Esophagus muscularis mucosa (tissue), 4 donors: ENCODE measurements at regions not wholly inside any gene's neighbourhood (a gene's known extent, or its start where the extent isn't known, plus 50 kb on each side); places are given as distances from the start of the nearest gene placed in this dataset.

Source experiments
- DNase-seq: peaks from one replicate; pipeline ENCODE4 v3.0.0-alpha.2; 2017; ENCODE audit errors: extremely low spot score
- H3K27ac ChIP-seq, 4 donors: fragments of 200-600 bp; sonication (generic); replicated peaks in 1 of 4; 1 replicate in 3 of 4; 2 replicates in 1 of 4; pipeline ENCODE4 v1.5.1; 2016 to 2019; ENCODE audit warnings: mild to moderate bottlenecking in 1 of 4
- H3K27me3 ChIP-seq, 4 donors: fragments of 200-600 bp; sonication (generic); one replicate each; pipeline versions ENCODE4 v1.5.1 to v1.6.0; 2016 to 2019
- H3K36me3 ChIP-seq, 4 donors: fragments of 200-600 bp; sonication (generic); one replicate each; pipeline ENCODE4 v1.5.1; 2016 to 2019
- H3K4me1 ChIP-seq, 4 donors: fragments of 200-600 bp; sonication (generic); one replicate each; pipeline ENCODE4 v1.5.1; 2016 to 2019
- H3K4me3 ChIP-seq, 4 donors: fragments of 200-600 bp; sonication (generic); 1 replicate in 2 of 4; 2 replicates in 2 of 4; pipeline ENCODE4 v1.5.1; 2016 to 2019; ENCODE audit warnings: mild to moderate bottlenecking in 4 of 4, moderate library complexity in 1 of 4
- H3K9me3 ChIP-seq, 4 donors: fragments of 200-600 bp; sonication (generic); 1 replicate in 3 of 4; 2 replicates in 1 of 4; pipeline ENCODE4 v1.5.1; 2016 to 2019
- EP300 ChIP-seq: sonication (generic); formaldehyde crosslinking; IDR thresholded peaks from one replicate; pipeline ENCODE4 v1.6.1; 2017; ENCODE audit warnings: antibody characterized with exemption
- POLR2A ChIP-seq: fragments of 450-650 bp; IDR thresholded peaks from one replicate; pipeline ENCODE4 v1.6.1; 2017; ENCODE audit warnings: antibody characterized with exemption, moderate library complexity, mild to moderate bottlenecking, low read depth
- POLR2AphosphoS5 ChIP-seq, 2 donors: sonication (generic); formaldehyde crosslinking; IDR thresholded peaks; one replicate each; pipeline ENCODE4 v1.6.1; 2017; ENCODE audit warnings: antibody characterized with exemption in 2 of 2
- WGBS: methylation state at CpG from one replicate; pipeline ENCODE4 v1.1.5; 2018; 5-methylcytosine and 5-hydroxymethylcytosine counted together
- intact Hi-C: fragments of 100-400 bp; cut with DNase I; formaldehyde crosslinking; loops from one replicate; pipeline ENCODE4 v1.15.1; 2023
- TF ChIP-seq, protein P1 (sequence below), 3 experiments: fragments of 200-600 bp in 2 of 3; fragments of 450-650 bp in 1 of 3; sonication (generic) in 2 of 3; IDR thresholded peaks; one replicate each; pipeline ENCODE4 v1.5.1; 2017 to 2019; ENCODE audit warnings: antibody characterized with exemption in 3 of 3, mild to moderate bottlenecking in 2 of 3, moderate library complexity in 1 of 3

DNA sequence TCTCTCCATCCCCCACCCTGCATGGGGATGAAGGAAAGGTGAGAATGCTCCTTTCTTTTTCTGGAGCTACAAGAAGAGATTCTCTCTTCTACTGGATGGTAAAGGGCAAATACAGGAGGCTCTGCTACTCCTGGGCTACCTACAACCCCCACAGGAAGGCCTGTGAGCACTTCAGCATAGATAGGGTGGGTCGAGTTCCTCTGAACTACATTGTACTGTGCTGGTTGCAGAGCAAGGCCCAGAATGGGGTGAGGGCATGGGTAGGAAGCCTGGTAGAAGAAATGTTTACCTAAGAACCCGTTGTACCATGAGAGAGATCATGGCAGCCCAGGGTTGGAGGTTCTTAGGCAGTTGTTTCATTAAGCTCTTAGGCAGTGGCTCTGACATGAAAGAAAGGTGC is 510.4 kb downstream of the MID1IP1 start:
- TF ChIP-seq POLR2AphosphoS5 (IDR thresholded peaks at IDR 0.05) (no peak), EP300 (no peak), POLR2A (no peak)
- TF ChIP-seq, protein P1, sequence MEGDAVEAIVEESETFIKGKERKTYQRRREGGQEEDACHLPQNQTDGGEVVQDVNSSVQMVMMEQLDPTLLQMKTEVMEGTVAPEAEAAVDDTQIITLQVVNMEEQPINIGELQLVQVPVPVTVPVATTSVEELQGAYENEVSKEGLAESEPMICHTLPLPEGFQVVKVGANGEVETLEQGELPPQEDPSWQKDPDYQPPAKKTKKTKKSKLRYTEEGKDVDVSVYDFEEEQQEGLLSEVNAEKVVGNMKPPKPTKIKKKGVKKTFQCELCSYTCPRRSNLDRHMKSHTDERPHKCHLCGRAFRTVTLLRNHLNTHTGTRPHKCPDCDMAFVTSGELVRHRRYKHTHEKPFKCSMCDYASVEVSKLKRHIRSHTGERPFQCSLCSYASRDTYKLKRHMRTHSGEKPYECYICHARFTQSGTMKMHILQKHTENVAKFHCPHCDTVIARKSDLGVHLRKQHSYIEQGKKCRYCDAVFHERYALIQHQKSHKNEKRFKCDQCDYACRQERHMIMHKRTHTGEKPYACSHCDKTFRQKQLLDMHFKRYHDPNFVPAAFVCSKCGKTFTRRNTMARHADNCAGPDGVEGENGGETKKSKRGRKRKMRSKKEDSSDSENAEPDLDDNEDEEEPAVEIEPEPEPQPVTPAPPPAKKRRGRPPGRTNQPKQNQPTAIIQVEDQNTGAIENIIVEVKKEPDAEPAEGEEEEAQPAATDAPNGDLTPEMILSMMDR (IDR thresholded peaks at IDR 0.05) = no peak
- no peak overlapping the region for H3K4me3 ChIP-seq
- H3K27ac ChIP-seq = no peak overlapping the region
- H3K4me1 ChIP-seq = peaks cover 3 to 13% (median 9%) of the 10 kb centered on the region in 4 donors
- no peaks in the 10 kb centered on the region for H3K9me3 ChIP-seq
- intact Hi-C loops = no loop called here
- H3K27me3 ChIP-seq = no peaks in the 10 kb centered on the region
- no peaks in the 10 kb centered on the region for H3K36me3 ChIP-seq
- DNase-seq = no peak
- 81% methylated on average over 2 of the region's 2 CpGs for WGBS

DNA sequence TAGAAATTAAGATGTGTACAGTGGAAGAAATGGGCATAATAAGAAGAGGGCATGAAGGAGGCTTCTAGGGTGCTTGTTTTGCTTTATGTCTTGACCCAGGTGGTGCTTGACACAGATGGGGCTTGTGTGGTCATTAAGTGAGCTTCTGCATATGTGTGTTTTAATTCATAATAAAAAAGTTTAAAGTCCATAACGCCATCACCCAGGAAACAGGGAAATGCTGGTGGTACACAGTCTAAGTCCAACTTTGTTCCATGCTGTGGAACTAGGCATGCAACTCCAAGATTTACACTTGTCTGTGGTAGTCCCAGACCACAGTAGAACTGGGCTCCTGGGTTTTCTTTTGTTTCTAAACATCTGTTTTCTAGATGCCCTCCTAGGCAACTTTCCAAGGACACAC is 511.9 kb downstream of the MID1IP1 start:
- intact Hi-C loops = no loop called here
- no peak overlapping the region for H3K4me3 ChIP-seq
- H3K27ac ChIP-seq = no peak overlapping the region
- peaks cover 3 to 13% (median 9%) of the 10 kb centered on the region in 4 donors for H3K4me1 ChIP-seq
- no peaks in the 10 kb centered on the region for H3K9me3 ChIP-seq
- H3K36me3 ChIP-seq = no peaks in the 10 kb centered on the region
- DNase-seq = no peak
- no peaks in the 10 kb centered on the region for H3K27me3 ChIP-seq
- TF ChIP-seq EP300 = no peak
- no peak for TF ChIP-seq POLR2AphosphoS5 (IDR thresholded peaks at IDR 0.05)
- no peak for TF ChIP-seq POLR2A
- TF ChIP-seq, protein P1 (IDR thresholded peaks at IDR 0.05) = no peak
- 72% methylated on average over 1 of the region's 1 CpG for WGBS

DNA sequence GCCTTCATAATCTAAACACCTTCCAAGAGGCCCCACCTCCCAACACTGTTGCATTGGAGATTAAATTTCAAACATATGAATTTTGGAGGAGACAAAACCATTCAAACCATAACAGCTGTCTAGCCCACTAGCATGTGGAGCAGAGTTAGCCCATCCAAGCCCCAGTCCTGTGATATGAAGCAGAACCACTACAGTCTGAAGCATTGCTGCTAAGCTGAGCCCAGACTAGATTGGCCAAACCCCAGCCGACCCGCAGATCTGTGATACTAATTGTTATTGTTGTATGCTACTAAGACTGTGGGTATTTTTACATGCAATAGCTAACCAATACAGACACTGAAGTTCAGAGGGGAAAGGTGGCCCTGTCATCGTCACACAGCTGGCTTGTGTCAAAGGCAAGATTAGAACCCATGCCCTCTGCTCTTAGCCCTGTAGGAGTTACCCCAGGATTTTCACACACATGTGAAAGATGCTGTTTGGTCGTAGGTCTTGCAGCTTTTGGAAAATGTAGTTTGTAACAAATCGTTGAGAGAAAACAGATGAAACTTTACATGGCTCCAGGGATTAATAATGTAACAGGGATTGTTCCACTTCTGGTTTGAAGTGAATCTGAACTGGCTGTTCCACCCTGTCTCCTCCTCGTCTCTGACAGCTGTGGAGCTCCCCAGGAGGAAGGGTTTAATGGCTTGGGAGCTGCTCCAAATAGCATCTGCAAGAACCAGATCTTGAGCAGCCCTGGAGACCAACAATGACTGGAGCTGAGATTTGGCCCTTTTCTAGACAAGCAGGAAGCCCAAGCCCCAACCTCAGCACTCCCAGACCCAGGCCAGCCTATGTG is 517.5 kb downstream of the MID1IP1 start:
- Histone ChIP-seq H3K9me3 (no peaks in the 10 kb centered on the region), H3K27me3 (no peaks in the 10 kb centered on the region), H3K36me3 (no peaks in the 10 kb centered on the region), H3K27ac (no peak overlapping the region), H3K4me3 (no peak overlapping the region), H3K4me1 (peaks cover 0 to 5% (median 0%) of the 10 kb centered on the region in 4 donors)
- DNase-seq = no peak
- WGBS = 58% methylated on average over 6 of the region's 6 CpGs
- intact Hi-C loops = no loop called here
- no peak for TF ChIP-seq POLR2A
- no peak for TF ChIP-seq POLR2AphosphoS5 (IDR thresholded peaks at IDR 0.05)
- no peak for TF ChIP-seq EP300
- TF ChIP-seq, protein P1 (IDR thresholded peaks at IDR 0.05) = no peak

DNA sequence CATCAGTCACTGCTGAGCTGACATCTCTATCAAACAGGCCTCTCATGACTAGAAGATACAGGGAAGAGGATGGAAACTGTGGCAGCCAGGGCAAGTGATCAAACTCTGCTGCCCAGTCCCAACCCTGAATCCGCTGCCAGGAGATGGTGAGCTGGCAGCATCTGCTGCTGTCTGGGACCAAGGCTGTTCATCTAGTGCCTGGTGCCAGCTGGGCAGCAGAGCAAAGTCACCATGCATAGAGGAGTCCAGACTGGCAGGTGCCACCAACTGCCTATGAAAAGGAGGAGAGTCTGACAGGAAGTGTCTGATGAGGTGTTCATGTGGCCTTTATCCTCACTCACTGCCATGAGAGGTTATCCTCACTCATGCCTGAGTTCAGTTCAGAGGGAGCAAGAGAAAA is 518.9 kb downstream of the MID1IP1 start:
- WGBS = 50% methylated on average over 1 of the region's 1 CpG
- Histone ChIP-seq H3K27me3 (no peaks in the 10 kb centered on the region), H3K9me3 (no peaks in the 10 kb centered on the region), H3K4me3 (no peak overlapping the region), H3K36me3 (no peaks in the 10 kb centered on the region), H3K27ac (no peak overlapping the region), H3K4me1 (peaks cover 0 to 5% (median 0%) of the 10 kb centered on the region in 4 donors)
- TF ChIP-seq POLR2A (no peak), EP300 (no peak), POLR2AphosphoS5 (IDR thresholded peaks at IDR 0.05) (no peak)
- TF ChIP-seq, protein P1 (IDR thresholded peaks at IDR 0.05) = no peak
- no peak for DNase-seq
- intact Hi-C loops = no loop called here
